Stimulated activated naive CD8-positive, alpha-beta T cell treated with anti-CD3 and anti-CD28 coated beads, Interleukin-15, Interleukin-2, amounts not matched to agents 100 ng/mL and 50 ng/mL, for 24 hours (primary cell): ENCODE measurements at regions not wholly inside any gene's neighbourhood (a gene's known extent, or its start where the extent isn't known, plus 50 kb on each side); places are given as distances from the start of the nearest gene placed in this dataset.

ENCODE experiments used
- H3K27ac Mint-ChIP-seq: one replicate; pipeline ENCODE4 v1.8.0; 2021; ENCODE audit warnings: mild to moderate bottlenecking, mixed read lengths
- H3K27me3 Mint-ChIP-seq: one replicate; pipeline ENCODE4 v1.8.0; 2021; ENCODE audit warnings: mixed read lengths
- H3K36me3 Mint-ChIP-seq: one replicate; pipeline ENCODE4 v1.8.0; 2021; ENCODE audit warnings: low read depth, mixed read lengths
- H3K4me1 Mint-ChIP-seq: one replicate; pipeline ENCODE4 v1.8.0; 2021; ENCODE audit warnings: low read depth, mixed read lengths
- H3K4me3 Mint-ChIP-seq: one replicate; pipeline ENCODE4 v1.8.0; 2021; ENCODE audit warnings: mild to moderate bottlenecking, mixed read lengths
- H3K9me3 Mint-ChIP-seq: one replicate; pipeline ENCODE4 v1.8.0; 2021; ENCODE audit warnings: mixed read lengths

- Mint-ChIP-seq H3K27me3 (no peaks in the 10 kb centered on the region), H3K9me3 (no peaks in the 10 kb centered on the region), H3K27ac (no peak overlapping the region), H3K4me1 (no peaks in the 10 kb centered on the region), H3K36me3 (no peaks in the 10 kb centered on the region), H3K4me3 (no peak overlapping the region)
Measured at GRCh38 chr12:85564786-85565185, 271.4 kb downstream of the RASSF9 start.

- Mint-ChIP-seq H3K4me3 (no peak overlapping the region), H3K9me3 (no peaks in the 10 kb centered on the region), H3K36me3 (no peaks in the 10 kb centered on the region), H3K27me3 (no peaks in the 10 kb centered on the region), H3K27ac (no peak overlapping the region), H3K4me1 (no peaks in the 10 kb centered on the region)
Measured at GRCh38 chr12:85568395-85569103, 267.7 kb downstream of the RASSF9 start.

- no peaks in the 10 kb centered on the region for H3K27me3 Mint-ChIP-seq
- no peak overlapping the region for H3K4me3 Mint-ChIP-seq
- no peak overlapping the region for H3K27ac Mint-ChIP-seq
- no peaks in the 10 kb centered on the region for H3K9me3 Mint-ChIP-seq
- no peaks in the 10 kb centered on the region for H3K4me1 Mint-ChIP-seq
- no peaks in the 10 kb centered on the region for H3K36me3 Mint-ChIP-seq
Measured at GRCh38 chr12:85569261-85569660, 266.9 kb downstream of the RASSF9 start.

GRCh38 chr12:85572956-85573355 lies 263.3 kb downstream of the RASSF9 start:
- H3K4me3 Mint-ChIP-seq = no peak overlapping the region
- H3K36me3 Mint-ChIP-seq = no peaks in the 10 kb centered on the region
- no peaks in the 10 kb centered on the region for H3K27me3 Mint-ChIP-seq
- H3K9me3 Mint-ChIP-seq = no peaks in the 10 kb centered on the region
- H3K27ac Mint-ChIP-seq = no peak overlapping the region
- H3K4me1 Mint-ChIP-seq = no peaks in the 10 kb centered on the region

GRCh38 chr12:85573635-85574214 lies 262.5 kb downstream of the RASSF9 start:
- Mint-ChIP-seq H3K27ac (no peak overlapping the region), H3K9me3 (no peaks in the 10 kb centered on the region), H3K27me3 (no peaks in the 10 kb centered on the region), H3K4me1 (no peaks in the 10 kb centered on the region), H3K4me3 (no peak overlapping the region), H3K36me3 (no peaks in the 10 kb centered on the region)

- H3K36me3 Mint-ChIP-seq = no peaks in the 10 kb centered on the region
- no peaks in the 10 kb centered on the region for H3K27me3 Mint-ChIP-seq
- H3K27ac Mint-ChIP-seq = no peak overlapping the region
- no peaks in the 10 kb centered on the region for H3K9me3 Mint-ChIP-seq
- no peaks in the 10 kb centered on the region for H3K4me1 Mint-ChIP-seq
- H3K4me3 Mint-ChIP-seq = no peak overlapping the region
Measured at GRCh38 chr12:85574291-85574690, 261.9 kb downstream of the RASSF9 start.

GRCh38 chr12:85575120-85576096 lies 260.8 kb downstream of the RASSF9 start:
- H3K36me3 Mint-ChIP-seq = no peaks in the 10 kb centered on the region

GRCh38 chr12:85580562-85581168 lies 255.5 kb downstream of the RASSF9 start:
- no peaks in the 10 kb centered on the region for H3K27me3 Mint-ChIP-seq
- H3K36me3 Mint-ChIP-seq = no peaks in the 10 kb centered on the region

More at GRCh38 chr12:85575120-85576096, 260.8 kb downstream of the RASSF9 start:
- no peaks in the 10 kb centered on the region for H3K9me3 Mint-ChIP-seq
- no peak overlapping the region for H3K27ac Mint-ChIP-seq
- H3K27me3 Mint-ChIP-seq = no peaks in the 10 kb centered on the region
- H3K4me1 Mint-ChIP-seq = no peaks in the 10 kb centered on the region
- no peak overlapping the region for H3K4me3 Mint-ChIP-seq

GRCh38 chr12:85587158-85587557 lies 249.1 kb downstream of the RASSF9 start:
- H3K36me3 Mint-ChIP-seq = no peaks in the 10 kb centered on the region
- no peaks in the 10 kb centered on the region for H3K27me3 Mint-ChIP-seq
- peaks cover 13% of the 10 kb centered on the region for H3K9me3 Mint-ChIP-seq
- H3K4me3 Mint-ChIP-seq = no peak overlapping the region
- no peaks in the 10 kb centered on the region for H3K4me1 Mint-ChIP-seq
- no peak overlapping the region for H3K27ac Mint-ChIP-seq

More at GRCh38 chr12:85580562-85581168, 255.5 kb downstream of the RASSF9 start:
- Mint-ChIP-seq H3K9me3 (no peaks in the 10 kb centered on the region), H3K27ac (no peak overlapping the region), H3K4me1 (no peaks in the 10 kb centered on the region), H3K4me3 (no peak overlapping the region)

- no peaks in the 10 kb centered on the region for H3K27me3 Mint-ChIP-seq
- no peak overlapping the region for H3K4me3 Mint-ChIP-seq
- no peak overlapping the region for H3K27ac Mint-ChIP-seq
- H3K36me3 Mint-ChIP-seq = no peaks in the 10 kb centered on the region
- H3K9me3 Mint-ChIP-seq = peaks cover 16% of the 10 kb centered on the region
- no peaks in the 10 kb centered on the region for H3K4me1 Mint-ChIP-seq
Measured at GRCh38 chr12:85588221-85588620, 248.0 kb downstream of the RASSF9 start.

GRCh38 chr12:85600841-85601240 lies 235.4 kb downstream of the RASSF9 start:
- H3K27me3 Mint-ChIP-seq = no peaks in the 10 kb centered on the region
- H3K4me3 Mint-ChIP-seq = no peak overlapping the region
- H3K36me3 Mint-ChIP-seq = no peaks in the 10 kb centered on the region
- H3K4me1 Mint-ChIP-seq = no peaks in the 10 kb centered on the region
- peaks cover 10% of the 10 kb centered on the region for H3K9me3 Mint-ChIP-seq
- H3K27ac Mint-ChIP-seq = no peak overlapping the region

GRCh38 chr12:85603556-85603955 lies 232.7 kb downstream of the RASSF9 start:
- Mint-ChIP-seq H3K4me1 (no peaks in the 10 kb centered on the region), H3K9me3 (peaks cover 4% of the 10 kb centered on the region), H3K4me3 (no peak overlapping the region), H3K27ac (no peak overlapping the region), H3K27me3 (no peaks in the 10 kb centered on the region), H3K36me3 (no peaks in the 10 kb centered on the region)

GRCh38 chr12:85606455-85606854 lies 229.8 kb downstream of the RASSF9 start:
- no peaks in the 10 kb centered on the region for H3K36me3 Mint-ChIP-seq
- no peak overlapping the region for H3K4me3 Mint-ChIP-seq
- peaks cover 8% of the 10 kb centered on the region for H3K9me3 Mint-ChIP-seq
- no peaks in the 10 kb centered on the region for H3K4me1 Mint-ChIP-seq
- no peaks in the 10 kb centered on the region for H3K27me3 Mint-ChIP-seq
- no peak overlapping the region for H3K27ac Mint-ChIP-seq

- H3K4me1 Mint-ChIP-seq = no peaks in the 10 kb centered on the region
- no peaks in the 10 kb centered on the region for H3K27me3 Mint-ChIP-seq
- H3K4me3 Mint-ChIP-seq = no peak overlapping the region
- H3K9me3 Mint-ChIP-seq = peaks cover 8% of the 10 kb centered on the region
- H3K36me3 Mint-ChIP-seq = no peaks in the 10 kb centered on the region
- H3K27ac Mint-ChIP-seq = no peak overlapping the region
Measured at GRCh38 chr12:85609778-85610177, 226.4 kb downstream of the RASSF9 start.

- no peaks in the 10 kb centered on the region for H3K27me3 Mint-ChIP-seq
- no peak overlapping the region for H3K27ac Mint-ChIP-seq
- H3K36me3 Mint-ChIP-seq = no peaks in the 10 kb centered on the region
- H3K4me1 Mint-ChIP-seq = no peaks in the 10 kb centered on the region
- H3K4me3 Mint-ChIP-seq = no peak overlapping the region
- peaks cover 8% of the 10 kb centered on the region for H3K9me3 Mint-ChIP-seq
Measured at GRCh38 chr12:85610194-85610593, 226.0 kb downstream of the RASSF9 start.
